ENCODE measurements at regions not wholly inside any gene's neighbourhood (a gene's known extent, or its start where the extent isn't known, plus 50 kb on each side); places are given as distances from the start of the nearest gene placed in this dataset.

DNA sequence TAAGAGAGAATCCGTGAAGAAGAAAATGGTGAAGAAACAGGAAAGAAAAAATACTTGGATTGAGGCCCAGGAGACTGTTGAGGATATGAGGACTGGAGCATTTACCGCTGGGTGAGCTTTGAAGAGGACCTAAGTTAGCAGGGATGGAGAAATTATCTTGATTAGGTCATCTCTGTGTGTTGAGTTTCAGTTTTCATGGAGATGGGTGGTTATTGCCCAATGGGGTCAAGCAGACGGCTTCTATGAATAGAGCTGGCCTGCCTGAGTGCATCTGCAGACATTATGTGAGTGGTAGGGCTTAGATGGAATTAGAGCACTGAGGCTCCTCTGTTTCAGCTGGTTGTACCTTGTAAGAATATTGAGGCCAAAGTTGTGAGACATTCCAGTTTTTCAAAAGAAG, 245.4 kb upstream of the FBXL7 start:
- H4K20me1 ChIP-seq (ENCODE audit: low read length), result no peaks in the 10 kb centered on the region
- H3K79me2 ChIP-seq (ENCODE audit: low read length), result no peaks in the 10 kb centered on the region
- intact Hi-C loops (cut with micrococcal nuclease), result no loop called here
- ChIA-PET CTCF (no interaction called here), POLR2A (ENCODE audit: unreplicated experiment) (no interaction called here)
- H2AFZ ChIP-seq (ENCODE audit: low read length), result no peak overlapping the region
- H3K9me2 ChIP-seq (replicated peaks; ENCODE audit: low read length), result no peaks in the 10 kb centered on the region
- no peaks in the 10 kb centered on the region for H3K4me1 ChIP-seq (ENCODE audit: insufficient read depth, low read length)
- H3K36me3 ChIP-seq (ENCODE audit: low read depth, low read length), result no peaks in the 10 kb centered on the region
- no TSS peak for BruUV-seq (replicated peaks)
- no peak overlapping the region for H3K4me3 ChIP-seq (ENCODE audit: low read length)
- H3K27ac ChIP-seq (ENCODE audit: low read length), result no peak overlapping the region
- TF ChIP-seq, protein P1, sequence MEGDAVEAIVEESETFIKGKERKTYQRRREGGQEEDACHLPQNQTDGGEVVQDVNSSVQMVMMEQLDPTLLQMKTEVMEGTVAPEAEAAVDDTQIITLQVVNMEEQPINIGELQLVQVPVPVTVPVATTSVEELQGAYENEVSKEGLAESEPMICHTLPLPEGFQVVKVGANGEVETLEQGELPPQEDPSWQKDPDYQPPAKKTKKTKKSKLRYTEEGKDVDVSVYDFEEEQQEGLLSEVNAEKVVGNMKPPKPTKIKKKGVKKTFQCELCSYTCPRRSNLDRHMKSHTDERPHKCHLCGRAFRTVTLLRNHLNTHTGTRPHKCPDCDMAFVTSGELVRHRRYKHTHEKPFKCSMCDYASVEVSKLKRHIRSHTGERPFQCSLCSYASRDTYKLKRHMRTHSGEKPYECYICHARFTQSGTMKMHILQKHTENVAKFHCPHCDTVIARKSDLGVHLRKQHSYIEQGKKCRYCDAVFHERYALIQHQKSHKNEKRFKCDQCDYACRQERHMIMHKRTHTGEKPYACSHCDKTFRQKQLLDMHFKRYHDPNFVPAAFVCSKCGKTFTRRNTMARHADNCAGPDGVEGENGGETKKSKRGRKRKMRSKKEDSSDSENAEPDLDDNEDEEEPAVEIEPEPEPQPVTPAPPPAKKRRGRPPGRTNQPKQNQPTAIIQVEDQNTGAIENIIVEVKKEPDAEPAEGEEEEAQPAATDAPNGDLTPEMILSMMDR (conservative IDR thresholded peaks at IDR 0.05; ENCODE audit: low read depth, low read length), result no peak
- TF ChIP-seq EZH2phosphoT487 (IDR thresholded peaks at IDR 0.05; ENCODE audit: borderline replicate concordance, low read length), result no peak
- TF ChIP-seq EZH2 (IDR thresholded peaks at IDR 0.05; ENCODE audit: low read length, unreplicated experiment), result no peak
- H3K9me3 ChIP-seq (ENCODE audit: low read length), result 0 out of 2 replicates have a peak, but pooled peaks cover 10% of the 10 kb centered on the region
- DNase-seq (no peak), ATAC-seq (no peak)
- no peak overlapping the region for H3K4me2 ChIP-seq (ENCODE audit: low read length)
- H3K27me3 ChIP-seq (ENCODE audit: low read length), result no peaks in the 10 kb centered on the region
- H3F3A ChIP-seq (ENCODE audit: low read length, unreplicated experiment), result no peaks in the 10 kb centered on the region
- no peak overlapping the region for H3K9ac ChIP-seq (ENCODE audit: low read length)

DNA sequence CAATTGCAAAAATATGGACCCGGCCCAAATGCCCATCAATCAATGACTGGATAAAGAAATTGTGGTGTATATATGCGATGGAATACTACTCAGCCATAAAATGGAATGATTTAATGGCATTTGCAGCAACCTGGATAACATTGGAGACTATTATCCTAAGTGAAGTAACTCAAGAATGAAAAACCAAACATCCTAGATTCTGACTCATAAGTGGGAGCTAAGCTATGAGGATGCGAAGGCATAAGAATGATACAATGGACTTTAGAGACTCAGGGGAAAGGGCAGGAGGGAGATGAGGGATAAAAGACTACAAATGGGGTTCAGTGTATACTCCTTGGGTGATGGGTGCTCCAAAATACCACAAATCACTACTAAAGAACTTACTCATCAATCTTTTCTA, 247.6 kb upstream of the FBXL7 start:
- no peak overlapping the region for H2AFZ ChIP-seq (ENCODE audit: low read length)
- H3K4me1 ChIP-seq (ENCODE audit: insufficient read depth, low read length), result peaks cover 5% of the 10 kb centered on the region; the same call in 1 of the 2 replicates
- H3K4me2 ChIP-seq (ENCODE audit: low read length), result no peak overlapping the region
- no peaks in the 10 kb centered on the region for H3K27me3 ChIP-seq (ENCODE audit: low read length)
- no peaks in the 10 kb centered on the region for H3K79me2 ChIP-seq (ENCODE audit: low read length)
- H3K27ac ChIP-seq (ENCODE audit: low read length), result no peak overlapping the region
- H3K4me3 ChIP-seq (ENCODE audit: low read length), result no peak overlapping the region
- no peaks in the 10 kb centered on the region for H4K20me1 ChIP-seq (ENCODE audit: low read length)
- TF ChIP-seq, protein P1 (conservative IDR thresholded peaks at IDR 0.05; ENCODE audit: low read depth, low read length), result no peak
- no peak for TF ChIP-seq EZH2phosphoT487 (IDR thresholded peaks at IDR 0.05; ENCODE audit: borderline replicate concordance, low read length)
- TF ChIP-seq EZH2 (IDR thresholded peaks at IDR 0.05; ENCODE audit: low read length, unreplicated experiment), result no peak
- BruUV-seq (replicated peaks), result no TSS peak
- no peak for ATAC-seq
- H3F3A ChIP-seq (ENCODE audit: low read length, unreplicated experiment), result no peaks in the 10 kb centered on the region
- intact Hi-C loops (cut with micrococcal nuclease), result no loop called here
- ChIA-PET CTCF (no interaction called here), POLR2A (ENCODE audit: unreplicated experiment) (no interaction called here)
- H3K9me2 ChIP-seq (replicated peaks; ENCODE audit: low read length), result 0 out of 2 replicates have a peak, but pooled peaks cover 3% of the 10 kb centered on the region
- H3K9ac ChIP-seq (ENCODE audit: low read length), result no peak overlapping the region
- no peaks in the 10 kb centered on the region for H3K36me3 ChIP-seq (ENCODE audit: low read depth, low read length)
- DNase-seq, result no peak
- 0 out of 2 replicates have a peak, but pooled peaks cover 10% of the 10 kb centered on the region for H3K9me3 ChIP-seq (ENCODE audit: low read length)

DNA sequence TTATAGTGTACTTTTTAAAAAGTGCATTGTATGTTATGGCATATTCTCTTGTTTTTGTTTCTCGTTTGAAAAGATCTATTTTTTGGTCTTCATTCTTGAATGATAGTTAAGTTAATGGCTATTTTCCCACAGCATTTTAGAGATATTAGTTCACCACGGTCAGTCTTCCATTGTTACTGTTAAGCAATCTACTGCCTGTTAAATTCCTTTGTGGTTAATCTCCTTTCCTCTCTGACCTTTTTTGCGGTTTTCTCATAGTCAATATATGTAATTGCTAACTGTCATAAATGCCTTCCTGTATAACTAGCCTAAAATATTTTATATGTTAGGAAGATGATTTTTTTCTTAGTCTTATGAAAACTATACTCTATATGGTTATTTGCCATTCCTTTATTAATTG, 250.8 kb upstream of the FBXL7 start:
- Histone ChIP-seq H4K20me1 (ENCODE audit: low read length) (no peaks in the 10 kb centered on the region), H3K27me3 (ENCODE audit: low read length) (no peaks in the 10 kb centered on the region), H3K79me2 (ENCODE audit: low read length) (no peaks in the 10 kb centered on the region), H3K4me3 (ENCODE audit: low read length) (no peak overlapping the region), H3K27ac (ENCODE audit: low read length) (no peak overlapping the region), H3K9me3 (ENCODE audit: low read length) (peaks cover 35% of the 10 kb centered on the region), H3K36me3 (ENCODE audit: low read depth, low read length) (no peaks in the 10 kb centered on the region), H2AFZ (ENCODE audit: low read length) (no peak overlapping the region), H3K9ac (ENCODE audit: low read length) (no peak overlapping the region), H3K4me2 (ENCODE audit: low read length) (peak overlapping the region; percentile 11; the same call in 1 of the 2 replicates), H3F3A (ENCODE audit: low read length, unreplicated experiment) (no peaks in the 10 kb centered on the region), H3K4me1 (ENCODE audit: insufficient read depth, low read length) (peaks cover 5% of the 10 kb centered on the region; the same call in 1 of the 2 replicates), H3K9me2 (replicated peaks; ENCODE audit: low read length) (0 out of 2 replicates have a peak, but pooled peaks cover 3% of the 10 kb centered on the region)
- no TSS peak for BruUV-seq (replicated peaks)
- ChIA-PET CTCF (no interaction called here), POLR2A (ENCODE audit: unreplicated experiment) (no interaction called here)
- TF ChIP-seq EZH2phosphoT487 (IDR thresholded peaks at IDR 0.05; ENCODE audit: borderline replicate concordance, low read length), result no peak
- TF ChIP-seq, protein P1 (conservative IDR thresholded peaks at IDR 0.05; ENCODE audit: low read depth, low read length), result no peak
- TF ChIP-seq EZH2 (IDR thresholded peaks at IDR 0.05; ENCODE audit: low read length, unreplicated experiment), result no peak
- ATAC-seq (no peak), DNase-seq (peak; percentile 69)
- intact Hi-C loops (cut with micrococcal nuclease), result no loop called here

Measured in PC-3 (cell line).